ENCODE measurements at regions not wholly inside any gene's neighbourhood (a gene's known extent, or its start where the extent isn't known, plus 50 kb on each side); places are given as distances from the start of the nearest gene placed in this dataset.

- no peak for DNase-seq (ENCODE audit: low read depth)
- no peak overlapping the region for H3K4me3 ChIP-seq (ENCODE audit: low read length)
- TF ChIP-seq CTCF (conservative IDR thresholded peaks at IDR 0.05; ENCODE audit: low read depth, low read length), result no peak
Observed at GRCh38 chr20:24368253-24368652, 101.2 kb upstream of the SYNDIG1 start.

- no peak for DNase-seq (ENCODE audit: low read depth)
- TF ChIP-seq CTCF (conservative IDR thresholded peaks at IDR 0.05; ENCODE audit: low read depth, low read length), result no peak
Observed at GRCh38 chr20:24366336-24367004, 103.0 kb upstream of the SYNDIG1 start.

GRCh38 chr20:24365670-24366069 lies 103.8 kb upstream of the SYNDIG1 start:
- DNase-seq (ENCODE audit: low read depth), result no peak
- no peak for TF ChIP-seq CTCF (conservative IDR thresholded peaks at IDR 0.05; ENCODE audit: low read depth, low read length)
- no peak overlapping the region for H3K4me3 ChIP-seq (ENCODE audit: low read length)

More at GRCh38 chr20:24366336-24367004, 103.0 kb upstream of the SYNDIG1 start:
- H3K4me3 ChIP-seq (ENCODE audit: low read length), result no peak overlapping the region

- no peak for TF ChIP-seq CTCF (conservative IDR thresholded peaks at IDR 0.05; ENCODE audit: low read depth, low read length)
- DNase-seq (ENCODE audit: low read depth), result no peak
- no peak overlapping the region for H3K4me3 ChIP-seq (ENCODE audit: low read length)
Observed at GRCh38 chr20:24364482-24364881, 104.9 kb upstream of the SYNDIG1 start.

- H3K4me3 ChIP-seq (ENCODE audit: low read length), result no peak overlapping the region
- TF ChIP-seq CTCF (conservative IDR thresholded peaks at IDR 0.05; ENCODE audit: low read depth, low read length), result no peak
- no peak for DNase-seq (ENCODE audit: low read depth)
Observed at GRCh38 chr20:24363031-24363430, 106.4 kb upstream of the SYNDIG1 start.

- H3K4me3 ChIP-seq (ENCODE audit: low read length), result no peak overlapping the region
- TF ChIP-seq CTCF (conservative IDR thresholded peaks at IDR 0.05; ENCODE audit: low read depth, low read length), result no peak
- no peak for DNase-seq (ENCODE audit: low read depth)
Observed at GRCh38 chr20:24362080-24362479, 107.3 kb upstream of the SYNDIG1 start.

- H3K4me3 ChIP-seq (ENCODE audit: low read length), result no peak overlapping the region
- no peak for DNase-seq (ENCODE audit: low read depth)
- TF ChIP-seq CTCF (conservative IDR thresholded peaks at IDR 0.05; ENCODE audit: low read depth, low read length), result no peak
Observed at GRCh38 chr20:24361541-24361940, 107.9 kb upstream of the SYNDIG1 start.

Measured in retinal pigment epithelial cell (primary cell).